ENCODE measurements at regions not wholly inside any gene's neighbourhood (a gene's known extent, or its start where the extent isn't known, plus 50 kb on each side); places are given as distances from the start of the nearest gene placed in this dataset.

DNA sequence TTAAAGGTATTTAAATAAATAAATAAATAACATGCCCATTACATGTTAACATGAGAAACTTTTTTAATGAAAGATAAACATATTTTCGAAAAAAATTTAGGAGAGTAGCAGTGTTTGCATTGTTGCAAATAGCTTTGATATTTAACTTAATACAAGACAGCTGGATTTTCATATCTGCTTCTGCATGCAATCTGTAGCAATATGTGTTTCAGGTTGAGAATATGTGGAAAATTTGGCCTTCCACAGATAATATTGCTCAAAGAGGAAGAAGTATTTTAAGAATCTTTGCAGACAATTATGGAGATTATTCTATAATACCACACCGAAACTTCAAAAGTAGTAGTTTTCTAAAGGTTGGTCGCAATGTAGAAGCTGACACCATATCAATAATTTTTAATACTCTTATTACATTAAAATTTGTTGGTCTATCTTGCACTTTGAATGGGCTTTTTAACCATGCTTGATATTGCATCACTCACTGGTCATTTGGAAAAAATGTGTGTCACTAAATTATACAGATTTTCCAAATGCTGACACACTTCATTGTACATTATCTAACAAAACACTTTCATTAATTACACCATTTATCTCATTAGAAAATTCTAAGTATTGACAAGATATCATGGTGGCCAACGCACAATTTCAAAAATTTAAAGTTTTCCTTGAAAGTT lies 229.8 kb upstream of the HDAC9 start:
- CTCF ChIA-PET, result no interaction called here
- TF ChIP-seq L3MBTL2 (conservative IDR thresholded peaks at IDR 0.05) (no peak), FOXM1 (IDR thresholded peaks at IDR 0.05; ENCODE audit: borderline replicate concordance) (no peak)
- DNase-seq (ENCODE audit: extremely low spot score), result no peak
- POLR2A ChIA-PET, result no interaction called here

DNA sequence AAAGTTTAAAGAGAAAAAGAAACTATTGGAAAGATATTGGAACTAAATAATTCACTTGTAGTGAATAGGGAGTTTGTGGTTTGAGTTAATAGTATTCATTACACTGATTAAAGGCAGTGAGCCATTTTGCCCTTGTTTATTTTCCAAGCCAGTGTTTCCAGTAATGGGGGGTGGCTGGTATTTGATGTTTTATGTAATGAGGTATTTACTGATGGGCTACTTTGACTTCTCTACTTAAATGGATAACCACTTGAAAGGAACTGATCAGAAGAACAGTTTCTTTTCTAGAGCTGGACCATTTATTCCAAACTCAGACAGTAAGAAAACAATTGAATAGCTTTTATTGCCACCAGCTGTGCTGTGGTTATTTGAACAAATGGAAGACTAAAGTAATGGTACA lies 227.0 kb upstream of the HDAC9 start:
- DNase-seq (ENCODE audit: extremely low spot score), result no peak
- POLR2A ChIA-PET, result no interaction called here
- TF ChIP-seq BHLHE40 (IDR thresholded peaks at IDR 0.05; ENCODE audit: borderline replicate concordance), result no peak
- no peak for TF ChIP-seq FOXK2 (IDR thresholded peaks at IDR 0.05)
- TF ChIP-seq HDGF (IDR thresholded peaks at IDR 0.05; ENCODE audit: borderline replicate concordance), result no peak
- TF ChIP-seq ELF4 (IDR thresholded peaks at IDR 0.05), result no peak
- no peak for TF ChIP-seq LEF1 (IDR thresholded peaks at IDR 0.05; ENCODE audit: borderline replicate concordance)
- TF ChIP-seq NFRKB (IDR thresholded peaks at IDR 0.05), result no peak
- no peak for TF ChIP-seq FOXM1 (IDR thresholded peaks at IDR 0.05; ENCODE audit: borderline replicate concordance)
- TF ChIP-seq TARDBP (IDR thresholded peaks at IDR 0.05), result no peak
- TF ChIP-seq FOXA1 (IDR thresholded peaks at IDR 0.05), result no peak
- TF ChIP-seq, protein P1, sequence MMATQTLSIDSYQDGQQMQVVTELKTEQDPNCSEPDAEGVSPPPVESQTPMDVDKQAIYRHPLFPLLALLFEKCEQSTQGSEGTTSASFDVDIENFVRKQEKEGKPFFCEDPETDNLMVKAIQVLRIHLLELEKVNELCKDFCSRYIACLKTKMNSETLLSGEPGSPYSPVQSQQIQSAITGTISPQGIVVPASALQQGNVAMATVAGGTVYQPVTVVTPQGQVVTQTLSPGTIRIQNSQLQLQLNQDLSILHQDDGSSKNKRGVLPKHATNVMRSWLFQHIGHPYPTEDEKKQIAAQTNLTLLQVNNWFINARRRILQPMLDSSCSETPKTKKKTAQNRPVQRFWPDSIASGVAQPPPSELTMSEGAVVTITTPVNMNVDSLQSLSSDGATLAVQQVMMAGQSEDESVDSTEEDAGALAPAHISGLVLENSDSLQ (IDR thresholded peaks at IDR 0.05), result no peak
- no peak for TF ChIP-seq ARNT (IDR thresholded peaks at IDR 0.05)
- TF ChIP-seq ZNF384 (IDR thresholded peaks at IDR 0.05), result no peak
- TF ChIP-seq SUZ12 (IDR thresholded peaks at IDR 0.05), result no peak
- TF ChIP-seq L3MBTL2 (conservative IDR thresholded peaks at IDR 0.05), result no peak
- no peak for TF ChIP-seq CTBP1 (IDR thresholded peaks at IDR 0.05; ENCODE audit: borderline replicate concordance)
- TF ChIP-seq SP1 (IDR thresholded peaks at IDR 0.05), result no peak
- CTCF ChIA-PET, result no interaction called here

DNA sequence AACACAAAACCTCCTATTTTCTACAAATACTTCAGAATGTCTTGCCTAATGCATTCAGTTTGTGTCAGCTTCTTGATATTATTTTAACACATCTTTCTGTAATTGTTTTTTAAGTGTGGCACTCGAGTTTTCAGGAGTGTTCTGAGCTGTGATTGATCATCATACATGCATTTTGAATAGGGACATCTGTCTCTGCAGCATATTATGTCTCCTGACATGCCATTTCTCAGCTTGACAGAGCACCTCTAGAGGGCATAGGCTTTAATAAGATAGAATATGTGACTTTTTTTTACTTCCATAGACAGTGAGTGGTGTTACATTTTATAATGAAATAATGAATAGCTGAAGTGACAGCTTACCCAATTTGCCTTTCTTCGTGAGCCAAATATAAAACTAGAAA lies 219.2 kb upstream of the HDAC9 start:
- TF ChIP-seq ELF4 (IDR thresholded peaks at IDR 0.05) (no peak), HDGF (IDR thresholded peaks at IDR 0.05; ENCODE audit: borderline replicate concordance) (no peak), FOXM1 (IDR thresholded peaks at IDR 0.05; ENCODE audit: borderline replicate concordance) (no peak), FOXA1 (IDR thresholded peaks at IDR 0.05) (no peak), CTBP1 (IDR thresholded peaks at IDR 0.05; ENCODE audit: borderline replicate concordance) (no peak), ARNT (IDR thresholded peaks at IDR 0.05) (no peak), SUZ12 (IDR thresholded peaks at IDR 0.05) (no peak), BHLHE40 (IDR thresholded peaks at IDR 0.05; ENCODE audit: borderline replicate concordance) (no peak), L3MBTL2 (conservative IDR thresholded peaks at IDR 0.05) (no peak), NFRKB (IDR thresholded peaks at IDR 0.05) (no peak), FOXK2 (IDR thresholded peaks at IDR 0.05) (no peak), SP1 (IDR thresholded peaks at IDR 0.05) (no peak), ZNF384 (IDR thresholded peaks at IDR 0.05) (no peak), LEF1 (IDR thresholded peaks at IDR 0.05; ENCODE audit: borderline replicate concordance) (no peak)
- DNase-seq (ENCODE audit: extremely low spot score), result no peak
- ChIA-PET CTCF (no interaction called here), POLR2A (no interaction called here)

DNA sequence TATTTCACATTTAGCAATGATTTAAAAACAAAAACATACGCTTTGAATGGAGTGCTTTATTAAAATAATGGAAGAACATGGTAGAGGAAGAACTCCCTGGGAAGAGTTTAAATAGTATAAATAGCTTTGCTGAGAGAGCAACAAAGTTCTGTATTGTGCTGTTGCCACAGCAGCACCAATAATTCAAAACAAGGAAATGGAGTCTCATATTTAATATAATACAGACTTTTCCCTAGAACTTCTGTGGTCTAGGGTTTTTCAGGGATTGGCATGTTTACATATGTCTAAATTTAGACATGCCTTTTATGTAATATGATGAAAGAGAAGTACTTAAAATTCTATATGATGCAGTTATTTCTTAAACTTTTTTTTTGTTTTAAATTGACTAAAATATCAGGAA lies 217.2 kb upstream of the HDAC9 start:
- no peak for DNase-seq (ENCODE audit: extremely low spot score)
- TF ChIP-seq TARDBP (IDR thresholded peaks at IDR 0.05) (no peak), BHLHE40 (IDR thresholded peaks at IDR 0.05; ENCODE audit: borderline replicate concordance) (no peak), L3MBTL2 (conservative IDR thresholded peaks at IDR 0.05) (no peak), ZNF384 (IDR thresholded peaks at IDR 0.05) (no peak), NFRKB (IDR thresholded peaks at IDR 0.05) (no peak), FOXK2 (IDR thresholded peaks at IDR 0.05) (no peak), FOXM1 (IDR thresholded peaks at IDR 0.05; ENCODE audit: borderline replicate concordance) (no peak), SUZ12 (IDR thresholded peaks at IDR 0.05) (no peak), FOXA1 (IDR thresholded peaks at IDR 0.05) (no peak)
- TF ChIP-seq, protein P1 (IDR thresholded peaks at IDR 0.05), result no peak
- POLR2A ChIA-PET, result no interaction called here
- CTCF ChIA-PET, result no interaction called here

DNA sequence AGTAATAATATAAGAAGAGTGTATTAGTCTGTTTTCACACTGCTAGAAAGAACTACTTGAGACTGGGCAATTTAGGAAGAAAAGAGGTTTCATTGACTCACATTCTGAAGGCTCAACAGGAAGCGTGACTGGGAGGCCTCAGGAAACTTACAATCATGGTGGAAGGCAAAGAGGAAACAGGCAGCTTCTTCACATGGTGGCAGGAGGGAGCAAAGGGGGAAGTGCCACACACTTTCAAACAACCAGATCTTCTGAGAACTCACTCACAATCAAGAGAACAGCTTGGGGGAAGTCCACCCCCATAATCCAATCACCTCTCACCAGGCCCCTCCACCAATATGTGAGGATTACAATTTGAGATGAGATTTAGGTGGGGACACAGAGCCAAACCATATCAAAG lies 212.5 kb upstream of the HDAC9 start:
- CTCF ChIA-PET, result no interaction called here
- TF ChIP-seq SUZ12 (IDR thresholded peaks at IDR 0.05) (no peak), LEF1 (IDR thresholded peaks at IDR 0.05; ENCODE audit: borderline replicate concordance) (no peak), FOXA1 (IDR thresholded peaks at IDR 0.05) (no peak), SP1 (IDR thresholded peaks at IDR 0.05) (no peak), ZNF384 (IDR thresholded peaks at IDR 0.05) (no peak), HDGF (IDR thresholded peaks at IDR 0.05; ENCODE audit: borderline replicate concordance) (no peak), FOXK2 (IDR thresholded peaks at IDR 0.05) (no peak), ARNT (IDR thresholded peaks at IDR 0.05) (no peak), ELF4 (IDR thresholded peaks at IDR 0.05) (no peak)
- POLR2A ChIA-PET, result no interaction called here
- DNase-seq (ENCODE audit: extremely low spot score), result no peak

DNA sequence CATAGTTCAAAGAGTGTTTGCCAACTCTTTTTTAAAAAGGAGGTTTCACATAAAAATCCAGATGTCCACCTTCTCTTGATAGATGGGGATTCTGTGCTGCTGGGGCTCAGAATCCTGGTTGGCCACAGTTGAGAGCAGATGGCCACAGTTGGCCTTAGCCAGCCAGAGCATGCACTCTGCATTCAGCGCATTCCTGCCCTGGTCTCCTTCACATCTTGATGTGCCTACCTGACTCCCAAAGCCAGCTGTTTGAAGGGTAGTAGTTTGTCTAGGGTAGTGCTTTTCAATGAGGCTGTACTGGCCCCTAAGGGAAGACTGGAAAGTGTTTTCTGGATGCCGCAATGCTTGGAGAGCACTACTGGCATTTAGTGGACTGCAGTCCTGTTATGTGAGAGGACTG lies 208.1 kb upstream of the HDAC9 start:
- POLR2A ChIA-PET, result no interaction called here
- no peak for TF ChIP-seq ZNF384 (IDR thresholded peaks at IDR 0.05)
- TF ChIP-seq SP1 (IDR thresholded peaks at IDR 0.05), result no peak
- TF ChIP-seq ARNT (IDR thresholded peaks at IDR 0.05), result no peak
- TF ChIP-seq FOXK2 (IDR thresholded peaks at IDR 0.05), result no peak
- TF ChIP-seq L3MBTL2 (conservative IDR thresholded peaks at IDR 0.05), result no peak
- no peak for TF ChIP-seq CTBP1 (IDR thresholded peaks at IDR 0.05; ENCODE audit: borderline replicate concordance)
- TF ChIP-seq, protein P1 (IDR thresholded peaks at IDR 0.05), result no peak
- no peak for TF ChIP-seq FOXA1 (IDR thresholded peaks at IDR 0.05)
- TF ChIP-seq LEF1 (IDR thresholded peaks at IDR 0.05; ENCODE audit: borderline replicate concordance), result no peak
- no peak for TF ChIP-seq HDGF (IDR thresholded peaks at IDR 0.05; ENCODE audit: borderline replicate concordance)
- TF ChIP-seq FOXM1 (IDR thresholded peaks at IDR 0.05; ENCODE audit: borderline replicate concordance), result no peak
- TF ChIP-seq BHLHE40 (IDR thresholded peaks at IDR 0.05; ENCODE audit: borderline replicate concordance), result no peak
- no peak for TF ChIP-seq ELF4 (IDR thresholded peaks at IDR 0.05)
- TF ChIP-seq TARDBP (IDR thresholded peaks at IDR 0.05), result no peak
- TF ChIP-seq NFRKB (IDR thresholded peaks at IDR 0.05), result no peak
- TF ChIP-seq SUZ12 (IDR thresholded peaks at IDR 0.05), result no peak
- DNase-seq (ENCODE audit: extremely low spot score), result no peak
- CTCF ChIA-PET, result no interaction called here
